ENCODE measurements at regions not wholly inside any gene's neighbourhood (a gene's known extent, or its start where the extent isn't known, plus 50 kb on each side); places are given as distances from the start of the nearest gene placed in this dataset.

- TF ChIP-seq CTCF (conservative IDR thresholded peaks at IDR 0.05): peak; percentile 84
- no peak for TF ChIP-seq ZFX (IDR thresholded peaks at IDR 0.05)
Observed at GRCh38 chr6:4210629-4211419, 75.4 kb upstream of the ECI2 start.
